Activated CD8-positive, alpha-beta memory T cell treated with anti-CD3 and anti-CD28 coated beads, Interleukin-2, amount 50 U/mL, for 4 hours (primary cell): ENCODE measurements at regions not wholly inside any gene's neighbourhood (a gene's known extent, or its start where the extent isn't known, plus 50 kb on each side); places are given as distances from the start of the nearest gene placed in this dataset.
"Not testable (repeated sequence)": the region's sequence is repeated elsewhere in the genome, so short reads cannot be mapped to it uniquely, and the experiment has no call there.

ENCODE experiments used
- DNase-seq: peaks from one replicate; pipeline ENCODE4 v3.0.0-alpha.2; 2020

GRCh38 chr3:83251490-83251889 is 1490.0 kb upstream of the GBE1 start:
- DNase-seq: no peak

GRCh38 chr3:83250613-83251012 is 1489.2 kb upstream of the GBE1 start:
- no peak for DNase-seq

- DNase-seq: no peak
Observed at GRCh38 chr3:83248454-83248853, 1487.0 kb upstream of the GBE1 start.

- DNase-seq: no peak
Observed at GRCh38 chr3:83235180-83235814, 1473.9 kb upstream of the GBE1 start.

- DNase-seq: no peak
Observed at GRCh38 chr3:83233715-83234114, 1472.3 kb upstream of the GBE1 start.

GRCh38 chr3:83230841-83231240 is 1469.4 kb upstream of the GBE1 start:
- no peak for DNase-seq

- DNase-seq: no peak
Observed at GRCh38 chr3:83230376-83230775, 1468.9 kb upstream of the GBE1 start.

- no peak for DNase-seq
Observed at GRCh38 chr3:83226751-83227150, 1465.3 kb upstream of the GBE1 start.

GRCh38 chr3:83224101-83224868 is 1462.8 kb upstream of the GBE1 start:
- DNase-seq: no peak

GRCh38 chr3:83218383-83219200 is 1457.1 kb upstream of the GBE1 start:
- no peak for DNase-seq

- DNase-seq: not testable (repeated sequence)
Observed at GRCh38 chr3:83217595-83218118, 1456.2 kb upstream of the GBE1 start.

- no peak for DNase-seq
Observed at GRCh38 chr3:83216919-83217594, 1455.6 kb upstream of the GBE1 start.

GRCh38 chr3:83195243-83195642 is 1433.8 kb upstream of the GBE1 start:
- no peak for DNase-seq

GRCh38 chr3:83193526-83193925 is 1432.1 kb upstream of the GBE1 start:
- DNase-seq: no peak

- no peak for DNase-seq
Observed at GRCh38 chr3:83189634-83190033, 1428.2 kb upstream of the GBE1 start.

- DNase-seq: no peak
Observed at GRCh38 chr3:83169473-83169872, 1408.0 kb upstream of the GBE1 start.

- DNase-seq: no peak
Observed at GRCh38 chr3:83150896-83151295, 1389.5 kb upstream of the GBE1 start.

- DNase-seq: no peak
Observed at GRCh38 chr3:83140983-83141382, 1379.5 kb upstream of the GBE1 start.

GRCh38 chr3:83131236-83131635 is 1369.8 kb upstream of the GBE1 start:
- DNase-seq: no peak

GRCh38 chr3:83122774-83123350 is 1361.4 kb upstream of the GBE1 start:
- no peak for DNase-seq

GRCh38 chr3:83093222-83093572 is 1331.8 kb upstream of the GBE1 start:
- DNase-seq: no peak

- no peak for DNase-seq
Observed at GRCh38 chr3:83092521-83093221, 1331.2 kb upstream of the GBE1 start.
